Natural killer cell (primary cell): ENCODE measurements at regions not wholly inside any gene's neighbourhood (a gene's known extent, or its start where the extent isn't known, plus 50 kb on each side); places are given as distances from the start of the nearest gene placed in this dataset.
"Not testable (repeated sequence)": the region's sequence is repeated elsewhere in the genome, so short reads cannot be mapped to it uniquely, and the experiment has no call there.

ENCODE experiments used
- ATAC-seq, 3 donors: fragments of 150-1000 bp in 2 of 3; fragments of 200-7000 bp in 1 of 3; cut with Tn5 transposase; 1 replicate in 1 of 3; 2 replicates in 2 of 3; pipeline ENCODE4 v1.10.0; 2021; ENCODE audit warnings: mild to moderate bottlenecking in 2 of 3, moderate library complexity in 2 of 3
- DNase-seq, 2 donors: peaks; one replicate each; pipeline versions ENCODE4 v3.0.0 to v3.0.0-alpha.2; 2013 to 2021; ENCODE audit warnings: mixed read lengths in 1 of 2
- H3K27ac ChIP-seq: one replicate; pipeline ENCODE4 v1.5.1; 2013; ENCODE audit warnings: mild to moderate bottlenecking, low read length
- H3K27me3 ChIP-seq: one replicate; pipeline ENCODE4 v1.6.1; 2013; ENCODE audit warnings: low read length; ENCODE audit not compliant: control insufficient read depth, insufficient read depth
- H3K36me3 ChIP-seq: one replicate; pipeline ENCODE4 v1.6.1; 2013; ENCODE audit warnings: low read length; ENCODE audit not compliant: control insufficient read depth, insufficient read depth
- H3K4me1 ChIP-seq: one replicate; pipeline ENCODE4 v1.6.1; 2013; ENCODE audit warnings: low read length; ENCODE audit not compliant: control insufficient read depth, insufficient read depth
- H3K4me3 ChIP-seq: one replicate; pipeline ENCODE4 v1.5.1; 2013; ENCODE audit warnings: low read length
- H3K9me3 ChIP-seq: one replicate; pipeline ENCODE4 v1.6.1; 2013; ENCODE audit warnings: low read length; ENCODE audit not compliant: control insufficient read depth, insufficient read depth
- H3K27ac Mint-ChIP-seq, 2 donors: one replicate each; pipeline ENCODE4 v1.8.0; 2022; ENCODE audit warnings: mild to moderate bottlenecking in 2 of 2, mixed read lengths in 2 of 2, moderate library complexity in 1 of 2
- H3K27me3 Mint-ChIP-seq, 2 donors: one replicate each; pipeline ENCODE4 v1.8.0; 2022; ENCODE audit warnings: low read depth in 2 of 2, mixed read lengths in 2 of 2
- H3K36me3 Mint-ChIP-seq: one replicate; pipeline ENCODE4 v1.8.0; 2022; ENCODE audit warnings: mixed read lengths
- H3K4me1 Mint-ChIP-seq, 2 donors: one replicate each; pipeline ENCODE4 v1.8.0; 2022; ENCODE audit warnings: mixed read lengths in 2 of 2
- H3K4me3 Mint-ChIP-seq: one replicate; pipeline ENCODE4 v1.8.0; 2022; ENCODE audit warnings: mild to moderate bottlenecking, moderate library complexity, mixed read lengths
- H3K9me3 Mint-ChIP-seq, 2 donors: one replicate each; pipeline ENCODE4 v1.8.0; 2022; ENCODE audit warnings: mixed read lengths in 2 of 2
- whole genome bisulfite sequencing: methylation state at CpG from one replicate; pipeline ENCODE4 v1.1.7; 2013; ENCODE audit warnings: missing lambda C conversion rate; ENCODE audit not compliant: insufficient coverage; 5-methylcytosine and 5-hydroxymethylcytosine counted together
- intact Hi-C: fragments of 100-400 bp; cut with micrococcal nuclease; formaldehyde crosslinking; loops from one replicate; pipeline ENCODE4 v1.14.2; 2022
- TF ChIP-seq, protein P1 (sequence below): fragments of 200-600 bp; IDR thresholded peaks from one replicate; pipeline ENCODE4 v1.8.0; 2022; ENCODE audit warnings: antibody characterized with exemption

- ATAC-seq (no peak), DNase-seq (no peak)
- Histone ChIP-seq H3K4me1 (no peaks in the 10 kb centered on the region), H3K27ac (no peak overlapping the region), H3K9me3 (no peaks in the 10 kb centered on the region), H3K4me3 (no peak overlapping the region), H3K36me3 (no peaks in the 10 kb centered on the region), H3K27me3 (peaks cover 4% of the 10 kb centered on the region)
- intact Hi-C loops: no loop called here
- Mint-ChIP-seq H3K4me1 (peaks cover 0 to 4% of the 10 kb centered on the region in 2 donors), H3K36me3 (no peaks in the 10 kb centered on the region), H3K4me3 (no peak overlapping the region), H3K9me3 (peaks cover 2 to 7% of the 10 kb centered on the region in 2 donors), H3K27ac (no peak overlapping the region), H3K27me3 (peaks cover 8 to 14% of the 10 kb centered on the region in 2 donors)
- WGBS: 91% methylated on average over 6 of the region's 6 CpGs
- TF ChIP-seq, protein P1, sequence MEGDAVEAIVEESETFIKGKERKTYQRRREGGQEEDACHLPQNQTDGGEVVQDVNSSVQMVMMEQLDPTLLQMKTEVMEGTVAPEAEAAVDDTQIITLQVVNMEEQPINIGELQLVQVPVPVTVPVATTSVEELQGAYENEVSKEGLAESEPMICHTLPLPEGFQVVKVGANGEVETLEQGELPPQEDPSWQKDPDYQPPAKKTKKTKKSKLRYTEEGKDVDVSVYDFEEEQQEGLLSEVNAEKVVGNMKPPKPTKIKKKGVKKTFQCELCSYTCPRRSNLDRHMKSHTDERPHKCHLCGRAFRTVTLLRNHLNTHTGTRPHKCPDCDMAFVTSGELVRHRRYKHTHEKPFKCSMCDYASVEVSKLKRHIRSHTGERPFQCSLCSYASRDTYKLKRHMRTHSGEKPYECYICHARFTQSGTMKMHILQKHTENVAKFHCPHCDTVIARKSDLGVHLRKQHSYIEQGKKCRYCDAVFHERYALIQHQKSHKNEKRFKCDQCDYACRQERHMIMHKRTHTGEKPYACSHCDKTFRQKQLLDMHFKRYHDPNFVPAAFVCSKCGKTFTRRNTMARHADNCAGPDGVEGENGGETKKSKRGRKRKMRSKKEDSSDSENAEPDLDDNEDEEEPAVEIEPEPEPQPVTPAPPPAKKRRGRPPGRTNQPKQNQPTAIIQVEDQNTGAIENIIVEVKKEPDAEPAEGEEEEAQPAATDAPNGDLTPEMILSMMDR: no peak
These were observed 71.3 kb upstream of the PKN2 start for GRCh38 chr1:88612773-88613172.

DNA sequence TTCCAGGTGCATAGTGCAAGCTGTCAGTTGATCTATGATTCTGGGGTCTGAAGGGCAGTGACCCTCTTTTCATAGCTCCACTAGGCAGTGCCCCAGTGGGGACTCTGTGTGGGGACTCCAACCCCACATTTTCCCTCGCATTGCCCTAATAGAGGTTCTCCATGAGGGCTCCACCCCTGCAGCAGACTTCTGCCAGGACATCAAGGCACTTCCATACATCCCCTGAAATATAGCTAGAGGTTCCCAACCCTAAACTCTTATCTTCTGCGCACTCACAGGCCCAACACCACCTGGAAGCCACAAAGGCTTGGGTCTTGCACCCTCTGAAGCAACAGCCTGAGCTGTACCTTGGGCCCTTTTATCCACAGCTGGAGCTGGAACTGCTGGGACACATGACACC lies 65.7 kb upstream of the PKN2 start:
- Mint-ChIP-seq H3K27ac (no peak overlapping the region), H3K9me3 (peaks cover 6 to 15% of the 10 kb centered on the region in 2 donors), H3K36me3 (no peaks in the 10 kb centered on the region), H3K4me3 (no peak overlapping the region), H3K4me1 (no peaks in the 10 kb centered on the region), H3K27me3 (peaks cover 5 to 7% of the 10 kb centered on the region in 2 donors)
- peaks cover 4% of the 10 kb centered on the region for H3K27me3 ChIP-seq
- H3K27ac ChIP-seq: no peak overlapping the region
- TF ChIP-seq, protein P1: no peak
- DNase-seq: no peak
- whole genome bisulfite sequencing: 80% methylated on average over 2 of the region's 2 CpGs
- no peaks in the 10 kb centered on the region for H3K4me1 ChIP-seq
- no peak for ATAC-seq
- H3K9me3 ChIP-seq: peaks cover 9% of the 10 kb centered on the region
- no peaks in the 10 kb centered on the region for H3K36me3 ChIP-seq
- intact Hi-C loops: no loop called here
- H3K4me3 ChIP-seq: no peak overlapping the region

DNA sequence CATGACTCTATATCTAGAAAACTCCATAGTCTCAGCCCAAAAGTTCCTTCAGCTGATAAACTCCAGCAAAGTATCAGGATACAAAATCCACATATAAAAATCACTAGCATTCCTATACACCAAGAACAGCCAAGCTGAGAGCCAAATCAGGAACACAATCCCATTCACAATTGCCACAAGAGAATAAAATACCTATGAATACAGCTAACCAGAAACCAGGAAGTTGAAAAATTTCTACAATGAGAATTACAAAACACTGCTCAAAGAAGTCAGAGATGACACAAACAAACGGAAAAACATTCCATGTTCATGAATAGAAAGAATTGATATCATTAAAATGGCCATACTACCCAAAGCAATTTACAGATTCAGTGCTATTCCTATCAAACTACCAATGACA lies 61.0 kb upstream of the PKN2 start:
- whole genome bisulfite sequencing: 80% methylated on average over 1 of the region's 1 CpG
- H3K4me3 ChIP-seq, ATAC-seq, H3K27ac Mint-ChIP-seq, intact Hi-C loops, H3K27me3 Mint-ChIP-seq, H3K4me3 Mint-ChIP-seq, H3K36me3 Mint-ChIP-seq, H3K4me1 ChIP-seq, H3K36me3 ChIP-seq, H3K9me3 Mint-ChIP-seq, H3K4me1 Mint-ChIP-seq, DNase-seq, H3K27me3 ChIP-seq, H3K27ac ChIP-seq, H3K9me3 ChIP-seq: not testable (repeated sequence)
